GM19193 (cell line): ENCODE measurements at regions not wholly inside any gene's neighbourhood (a gene's known extent, or its start where the extent isn't known, plus 50 kb on each side); places are given as distances from the start of the nearest gene placed in this dataset.

Source experiments
- POLR2A ChIP-seq: IDR thresholded peaks from 4 replicates; pipeline ENCODE4 v1.6.1; 2011; ENCODE audit not compliant: insufficient read depth, insufficient read length; ENCODE audit errors: extremely low read depth

GRCh38 chr2:118582058-118582457 lies 265.4 kb downstream of the EN1 start:
- no peak for TF ChIP-seq POLR2A

GRCh38 chr2:118580651-118581050 lies 266.8 kb downstream of the EN1 start:
- TF ChIP-seq POLR2A = no peak

GRCh38 chr2:118580107-118580506 lies 267.3 kb downstream of the EN1 start:
- no peak for TF ChIP-seq POLR2A

GRCh38 chr2:118577202-118577601 lies 270.2 kb downstream of the EN1 start:
- no peak for TF ChIP-seq POLR2A

- TF ChIP-seq POLR2A = no peak
Measured at GRCh38 chr2:118576109-118576855, 271.2 kb downstream of the EN1 start.

GRCh38 chr2:118569876-118570535 lies 277.4 kb downstream of the EN1 start:
- TF ChIP-seq POLR2A = no peak

DNA sequence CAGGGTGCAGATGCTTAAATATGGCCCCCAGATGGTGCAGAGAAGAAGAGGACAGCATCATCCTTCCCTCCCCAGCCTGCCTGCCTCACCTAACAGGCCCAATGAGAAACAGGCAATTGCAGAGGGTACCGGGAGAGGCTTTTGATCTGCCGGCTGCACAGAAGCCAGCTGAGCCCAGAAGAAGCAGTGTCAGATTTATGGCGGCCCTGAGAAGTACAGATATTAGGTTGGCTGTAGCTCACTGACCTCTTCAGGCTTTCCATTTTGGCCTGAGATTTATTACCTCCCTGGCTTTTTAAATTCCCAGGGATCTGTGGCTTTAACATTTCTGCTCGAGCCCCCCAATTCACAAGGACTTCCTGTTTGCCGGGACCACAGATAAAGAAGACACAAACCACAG lies 278.7 kb downstream of the EN1 start:
- TF ChIP-seq POLR2A = no peak

DNA sequence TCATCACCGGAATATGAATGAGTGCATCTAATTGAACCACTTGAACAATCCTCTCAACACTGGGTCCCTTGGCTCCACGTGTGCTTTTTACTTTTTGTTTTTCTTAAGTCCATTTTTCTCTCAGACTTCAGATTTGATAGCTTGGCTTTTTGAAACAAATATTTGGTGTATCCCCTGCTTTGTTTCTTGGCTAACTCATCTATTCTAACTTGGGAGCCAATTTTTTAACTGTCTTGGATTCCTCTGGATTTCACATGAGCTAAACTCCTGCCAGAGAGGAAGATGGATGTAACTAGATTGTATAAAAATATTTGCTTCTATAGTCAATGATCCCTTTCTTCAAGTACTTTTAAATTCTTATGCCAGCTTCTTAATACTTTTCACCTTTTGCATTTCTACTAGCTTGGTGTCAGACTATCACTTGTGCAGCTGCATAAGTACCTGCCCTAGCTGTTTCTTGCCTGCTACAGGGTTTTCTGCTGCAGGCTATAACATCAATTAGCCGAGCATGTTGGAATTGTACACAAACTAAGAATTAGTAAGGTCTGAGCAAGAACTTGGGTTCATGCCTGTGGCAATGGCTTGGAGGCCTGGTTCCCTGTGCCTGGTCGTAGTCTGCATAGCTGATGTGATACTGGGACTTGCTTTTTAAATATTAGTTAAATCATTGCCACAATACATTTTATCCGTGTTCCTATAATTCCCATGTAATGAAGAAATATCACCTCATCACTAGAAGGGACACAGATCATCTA lies 281.5 kb downstream of the EN1 start:
- TF ChIP-seq POLR2A = no peak

DNA sequence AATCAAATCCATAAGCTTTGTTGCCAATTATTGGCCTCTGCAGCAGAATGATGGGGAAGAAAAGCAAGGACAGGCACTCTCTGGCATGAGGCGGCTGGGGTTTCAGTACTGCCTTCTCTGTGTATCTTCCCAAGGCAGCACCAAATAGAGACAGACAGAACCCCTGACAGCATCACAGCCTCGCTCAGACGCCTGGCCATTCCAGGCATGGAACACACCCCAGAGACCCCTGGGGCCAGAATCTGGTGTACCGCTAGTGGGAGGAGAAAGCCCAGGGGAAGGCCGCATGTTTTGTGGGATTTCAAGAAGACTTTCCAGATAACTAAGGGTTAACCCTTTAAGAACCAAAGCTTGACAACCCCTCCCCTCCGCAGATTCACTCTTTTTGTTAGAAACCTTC lies 282.1 kb downstream of the EN1 start:
- TF ChIP-seq POLR2A = no peak

DNA sequence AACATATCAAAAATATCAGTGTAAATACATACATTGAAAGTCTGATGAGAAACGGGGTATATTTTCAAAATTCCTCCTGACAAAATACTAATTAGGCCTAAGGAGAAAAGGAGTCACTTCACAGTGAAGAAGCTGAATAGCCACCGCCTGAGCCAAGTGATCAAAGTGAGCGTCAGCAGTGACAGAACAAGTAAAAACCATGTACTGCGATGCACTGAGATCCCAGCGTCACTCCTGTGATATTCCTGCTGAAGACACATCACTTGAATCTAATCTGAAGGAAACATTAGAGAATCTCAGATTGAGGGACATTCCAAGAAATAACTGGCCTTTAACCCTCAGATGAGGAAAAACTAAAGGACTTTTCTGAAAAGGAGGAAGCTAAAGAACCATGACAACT lies 285.3 kb downstream of the EN1 start:
- no peak for TF ChIP-seq POLR2A

DNA sequence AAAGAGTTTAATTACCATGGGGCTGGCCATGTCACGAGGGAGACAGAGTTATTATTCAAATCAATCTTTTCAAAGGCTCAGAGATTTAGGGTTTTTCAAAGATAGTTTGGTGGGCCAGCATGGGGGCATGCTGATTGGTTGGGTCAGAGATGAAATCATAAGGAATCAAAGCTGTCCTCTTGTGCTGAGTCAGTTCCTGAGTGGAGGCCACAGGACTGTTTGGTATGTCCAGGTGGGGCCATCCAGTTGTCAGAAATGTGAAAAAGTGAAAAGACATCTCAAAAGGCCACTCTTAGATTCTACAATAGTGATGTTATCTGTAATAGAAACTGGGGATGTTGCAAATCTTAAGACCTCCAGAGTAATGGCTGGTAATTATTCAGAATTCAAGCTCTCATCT lies 288.6 kb downstream of the EN1 start:
- TF ChIP-seq POLR2A = no peak

- TF ChIP-seq POLR2A = no peak
Measured at GRCh38 chr2:118557791-118558190, 289.7 kb downstream of the EN1 start.

- no peak for TF ChIP-seq POLR2A
Measured at GRCh38 chr2:118557016-118557415, 290.4 kb downstream of the EN1 start.

- TF ChIP-seq POLR2A = no peak
Measured at GRCh38 chr2:118554616-118555015, 292.8 kb downstream of the EN1 start.

DNA sequence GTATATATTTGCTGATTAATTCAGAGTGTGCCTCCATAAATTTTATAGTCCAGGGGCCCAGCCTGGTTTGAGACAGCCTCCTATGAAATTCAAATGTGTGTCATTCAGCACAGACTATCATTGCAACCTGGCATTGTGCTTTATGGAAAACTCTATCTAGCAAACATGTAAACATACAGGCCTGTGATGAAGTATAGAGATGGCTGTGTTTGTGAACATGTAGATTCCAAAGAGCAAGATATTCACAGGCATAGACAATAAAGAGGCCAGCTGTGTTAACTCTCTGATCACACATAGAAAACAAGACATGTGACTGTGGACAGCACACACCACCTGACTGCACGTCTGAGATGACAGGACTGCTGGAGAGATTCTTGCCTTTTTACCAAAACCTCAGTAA lies 297.9 kb downstream of the EN1 start:
- no peak for TF ChIP-seq POLR2A
